Activated naive CD8-positive, alpha-beta T cell treated with anti-CD3 and anti-CD28 coated beads, Interleukin-2, amount 10 ng/mL, durations not matched to agents 7 days and 5 days (primary cell): ENCODE measurements at regions not wholly inside any gene's neighbourhood (a gene's known extent, or its start where the extent isn't known, plus 50 kb on each side); places are given as distances from the start of the nearest gene placed in this dataset.

ENCODE experiments used
- ATAC-seq: fragments of 150-1000 bp; cut with Tn5 transposase; one replicate; pipeline ENCODE4 v1.10.0; 2021; ENCODE audit warnings: low read depth, moderate library complexity
- POLR2A ChIA-PET: fragments of 350-600 bp; sonication (Branson Sonifier 250); formaldehyde crosslinking; loops from one replicate; lab custom pipeline; 2021; ENCODE audit warnings: antibody characterized with exemption; lab: Charles Lee
- DNase-seq: peaks from one replicate; pipeline ENCODE4 v3.0.0; 2021
- H3K27ac Mint-ChIP-seq: one replicate; pipeline ENCODE4 v1.8.0; 2022; ENCODE audit warnings: mild to moderate bottlenecking, mixed read lengths
- H3K27me3 Mint-ChIP-seq: one replicate; pipeline ENCODE4 v1.8.0; 2022; ENCODE audit warnings: mild to moderate bottlenecking, moderate library complexity, mixed read lengths
- H3K36me3 Mint-ChIP-seq: one replicate; pipeline ENCODE4 v1.8.0; 2021; ENCODE audit warnings: mild to moderate bottlenecking, mixed read lengths
- H3K4me1 Mint-ChIP-seq: one replicate; pipeline ENCODE4 v1.8.0; 2021; ENCODE audit warnings: mixed read lengths
- H3K4me3 Mint-ChIP-seq: one replicate; pipeline ENCODE4 v1.8.0; 2022; ENCODE audit warnings: mild to moderate bottlenecking, moderate library complexity, mixed read lengths
- H3K9me3 Mint-ChIP-seq: one replicate; pipeline ENCODE4 v1.8.0; 2021; ENCODE audit warnings: mixed read lengths

DNA sequence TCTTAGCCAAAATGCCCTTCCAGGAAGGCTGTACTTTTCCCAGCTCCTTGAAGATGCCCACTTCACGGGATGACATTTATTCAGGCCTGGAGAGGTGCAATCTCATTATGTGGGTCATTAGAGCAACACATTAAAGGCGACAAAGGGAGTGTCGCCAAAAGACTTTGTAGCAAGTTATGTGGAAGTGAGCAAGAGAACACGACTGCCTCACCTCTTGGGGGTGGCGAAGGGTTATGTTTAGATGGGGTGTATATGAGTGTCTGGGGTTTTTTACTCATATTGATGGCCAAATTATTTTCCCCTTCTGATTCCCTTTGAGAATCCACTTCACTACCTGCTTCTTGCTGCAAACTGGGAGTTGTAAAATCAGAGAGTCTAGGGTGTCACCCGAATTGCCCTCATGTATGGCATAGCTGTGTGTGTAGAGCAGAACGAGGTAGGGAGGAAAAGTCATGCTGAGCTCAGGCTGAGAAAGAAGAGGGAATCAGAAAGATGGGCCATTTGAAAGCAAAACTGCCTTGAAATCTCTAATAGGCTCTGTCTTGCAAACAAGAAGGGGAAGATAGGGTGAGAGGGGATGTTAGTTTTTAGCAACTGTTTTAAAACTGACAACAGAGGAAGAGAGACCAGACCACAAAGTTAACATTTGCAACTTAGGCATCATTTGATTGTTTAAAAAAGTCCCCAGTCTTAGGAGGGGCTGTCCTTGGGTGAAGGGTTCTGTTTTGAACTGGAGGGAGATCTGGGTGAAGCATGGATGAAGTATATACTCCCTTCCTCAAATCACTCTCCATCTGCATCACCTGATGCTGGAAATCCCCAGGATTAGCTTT is 97.1 kb upstream of the IL12B start:
- peaks cover 10% of the 10 kb centered on the region for H3K4me1 Mint-ChIP-seq
- DNase-seq (no peak), ATAC-seq (peak; percentile 45)
- no peaks in the 10 kb centered on the region for H3K36me3 Mint-ChIP-seq
- POLR2A ChIA-PET = no interaction called here
- peaks cover 6% of the 10 kb centered on the region for H3K27me3 Mint-ChIP-seq
- no peak overlapping the region for H3K27ac Mint-ChIP-seq
- no peak overlapping the region for H3K4me3 Mint-ChIP-seq
- peaks cover 12% of the 10 kb centered on the region for H3K9me3 Mint-ChIP-seq

DNA sequence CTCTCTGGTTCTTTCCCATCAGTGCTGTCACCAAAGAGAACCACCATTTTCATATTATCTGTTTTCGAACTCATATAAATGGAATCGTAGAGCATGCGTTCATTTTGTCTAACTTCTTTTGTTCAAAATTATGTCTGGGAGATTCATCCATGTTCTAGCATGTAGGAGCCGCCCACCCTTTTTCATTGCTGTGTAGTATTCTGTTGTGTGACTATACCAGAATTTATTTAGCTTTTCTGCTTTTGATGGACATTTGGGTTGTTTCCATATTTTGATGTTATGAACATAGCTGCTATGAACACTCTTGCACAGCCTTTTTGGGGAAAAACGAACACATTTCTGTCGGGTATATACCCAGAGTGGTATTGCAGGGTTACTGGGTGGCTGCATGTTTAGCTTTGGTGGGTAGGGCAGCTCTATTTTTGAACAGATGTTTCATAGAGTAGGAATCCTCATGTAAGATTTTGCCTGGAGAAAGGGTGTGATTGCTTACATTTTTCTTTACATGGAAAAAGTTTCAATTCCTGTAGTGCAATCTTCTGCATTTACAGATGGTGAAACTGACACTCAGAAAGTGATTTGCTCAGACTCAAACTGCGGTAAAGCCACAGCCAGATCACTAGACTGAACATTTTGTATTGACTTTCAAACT is 100.2 kb upstream of the IL12B start:
- H3K4me3 Mint-ChIP-seq = no peak overlapping the region
- POLR2A ChIA-PET = no interaction called here
- DNase-seq (no peak), ATAC-seq (no peak)
- H3K4me1 Mint-ChIP-seq = peaks cover 10% of the 10 kb centered on the region
- H3K36me3 Mint-ChIP-seq = no peaks in the 10 kb centered on the region
- peaks cover 7% of the 10 kb centered on the region for H3K9me3 Mint-ChIP-seq
- peaks cover 10% of the 10 kb centered on the region for H3K27me3 Mint-ChIP-seq
- H3K27ac Mint-ChIP-seq = peak overlapping the region; percentile 26

DNA sequence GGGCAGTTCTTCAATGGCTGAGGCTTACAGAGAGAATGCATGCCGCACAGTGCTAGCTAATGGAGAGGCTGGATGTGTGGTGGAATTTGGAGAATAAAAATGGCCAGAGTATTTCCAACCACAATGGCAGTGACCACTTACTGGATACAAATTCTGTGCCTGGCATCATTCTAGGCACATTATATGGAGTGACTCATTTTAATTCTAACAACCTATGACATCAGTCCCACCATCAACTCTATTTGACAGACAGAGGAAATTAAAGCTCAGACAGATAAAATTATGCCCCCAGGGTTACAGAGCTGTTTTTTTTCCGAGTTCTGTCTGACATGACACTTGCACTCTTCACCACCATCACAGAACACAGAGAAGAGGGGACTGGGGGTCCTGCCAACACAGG is 105.6 kb upstream of the IL12B start:
- ATAC-seq (no peak), DNase-seq (no peak)
- H3K4me1 Mint-ChIP-seq = peaks cover 6% of the 10 kb centered on the region
- no peaks in the 10 kb centered on the region for H3K36me3 Mint-ChIP-seq
- POLR2A ChIA-PET = no interaction called here
- peaks cover 17% of the 10 kb centered on the region for H3K27me3 Mint-ChIP-seq
- H3K4me3 Mint-ChIP-seq = no peak overlapping the region
- H3K27ac Mint-ChIP-seq = no peak overlapping the region
- H3K9me3 Mint-ChIP-seq = peaks cover 1% of the 10 kb centered on the region

- no peak overlapping the region for H3K4me3 Mint-ChIP-seq
- H3K27me3 Mint-ChIP-seq = peaks cover 17% of the 10 kb centered on the region
- POLR2A ChIA-PET = no interaction called here
- no peaks in the 10 kb centered on the region for H3K36me3 Mint-ChIP-seq
- no peak for DNase-seq
- H3K27ac Mint-ChIP-seq = no peak overlapping the region
- peaks cover 2% of the 10 kb centered on the region for H3K4me1 Mint-ChIP-seq
- peaks cover 1% of the 10 kb centered on the region for H3K9me3 Mint-ChIP-seq
- no peak for ATAC-seq
Observed at GRCh38 chr5:159438092-159438491, 107.8 kb upstream of the IL12B start.

- no peaks in the 10 kb centered on the region for H3K36me3 Mint-ChIP-seq
- H3K27me3 Mint-ChIP-seq = peaks cover 17% of the 10 kb centered on the region
- POLR2A ChIA-PET = no interaction called here
- no peak for ATAC-seq
- H3K4me1 Mint-ChIP-seq = peaks cover 2% of the 10 kb centered on the region
- peaks cover 1% of the 10 kb centered on the region for H3K9me3 Mint-ChIP-seq
- H3K27ac Mint-ChIP-seq = no peak overlapping the region
- DNase-seq = no peak
- no peak overlapping the region for H3K4me3 Mint-ChIP-seq
Observed at GRCh38 chr5:159439002-159439401, 108.7 kb upstream of the IL12B start.

- no peaks in the 10 kb centered on the region for H3K36me3 Mint-ChIP-seq
- peaks cover 19% of the 10 kb centered on the region for H3K27me3 Mint-ChIP-seq
- H3K27ac Mint-ChIP-seq = no peak overlapping the region
- no peak for DNase-seq
- peaks cover 3% of the 10 kb centered on the region for H3K4me1 Mint-ChIP-seq
- H3K9me3 Mint-ChIP-seq = peaks cover 1% of the 10 kb centered on the region
- POLR2A ChIA-PET = no interaction called here
- no peak overlapping the region for H3K4me3 Mint-ChIP-seq
- ATAC-seq = no peak
Observed at GRCh38 chr5:159440235-159440634, 109.9 kb upstream of the IL12B start.

DNA sequence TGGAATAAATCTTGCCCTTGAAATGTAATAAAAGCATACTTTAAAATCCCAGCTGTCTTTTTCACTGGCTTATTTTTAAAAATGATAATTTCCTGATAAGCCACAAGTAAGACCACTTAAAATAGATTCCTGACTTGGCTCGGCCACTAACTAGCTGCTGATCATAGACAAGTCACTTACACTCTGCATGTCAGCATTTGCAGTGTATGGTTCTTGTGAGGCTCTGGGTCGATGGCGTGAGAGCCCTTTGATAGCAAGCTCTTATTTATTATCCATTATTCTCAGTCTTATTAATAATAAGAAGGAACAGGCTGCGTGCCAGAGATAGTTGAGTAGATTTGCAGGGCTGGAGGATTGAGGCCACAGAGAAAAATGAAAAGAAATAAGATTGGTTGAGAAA is 110.7 kb upstream of the IL12B start:
- no peak for DNase-seq
- Mint-ChIP-seq H3K27me3 (peaks cover 22% of the 10 kb centered on the region), H3K4me1 (peaks cover 3% of the 10 kb centered on the region), H3K9me3 (peaks cover 1% of the 10 kb centered on the region), H3K36me3 (no peaks in the 10 kb centered on the region), H3K4me3 (no peak overlapping the region), H3K27ac (no peak overlapping the region)
- POLR2A ChIA-PET = no interaction called here
- ATAC-seq = no peak

DNA sequence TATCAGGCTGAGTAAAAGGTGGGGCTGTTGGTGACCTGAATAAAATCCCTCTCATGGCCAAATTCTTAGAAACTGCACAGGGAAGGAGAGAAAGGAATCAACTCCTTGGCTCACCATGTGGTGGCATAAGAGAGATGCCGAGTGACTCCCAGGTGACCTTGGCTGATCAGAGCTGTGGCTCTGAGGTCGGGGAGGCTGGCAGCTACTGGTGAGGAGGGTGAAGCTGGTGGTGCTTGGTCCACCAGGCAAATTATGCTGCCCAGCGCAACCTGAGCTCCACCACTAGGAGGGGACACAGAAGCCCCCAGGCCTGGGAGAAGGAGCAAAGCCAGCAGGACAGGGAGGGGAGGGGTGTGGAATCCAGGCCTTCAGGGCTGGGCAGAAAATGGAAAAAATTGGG is 111.2 kb upstream of the IL12B start:
- no peak overlapping the region for H3K27ac Mint-ChIP-seq
- H3K4me1 Mint-ChIP-seq = peaks cover 3% of the 10 kb centered on the region
- ATAC-seq = no peak
- peaks cover 1% of the 10 kb centered on the region for H3K9me3 Mint-ChIP-seq
- POLR2A ChIA-PET = no interaction called here
- H3K36me3 Mint-ChIP-seq = no peaks in the 10 kb centered on the region
- H3K27me3 Mint-ChIP-seq = peaks cover 22% of the 10 kb centered on the region
- H3K4me3 Mint-ChIP-seq = no peak overlapping the region
- no peak for DNase-seq

DNA sequence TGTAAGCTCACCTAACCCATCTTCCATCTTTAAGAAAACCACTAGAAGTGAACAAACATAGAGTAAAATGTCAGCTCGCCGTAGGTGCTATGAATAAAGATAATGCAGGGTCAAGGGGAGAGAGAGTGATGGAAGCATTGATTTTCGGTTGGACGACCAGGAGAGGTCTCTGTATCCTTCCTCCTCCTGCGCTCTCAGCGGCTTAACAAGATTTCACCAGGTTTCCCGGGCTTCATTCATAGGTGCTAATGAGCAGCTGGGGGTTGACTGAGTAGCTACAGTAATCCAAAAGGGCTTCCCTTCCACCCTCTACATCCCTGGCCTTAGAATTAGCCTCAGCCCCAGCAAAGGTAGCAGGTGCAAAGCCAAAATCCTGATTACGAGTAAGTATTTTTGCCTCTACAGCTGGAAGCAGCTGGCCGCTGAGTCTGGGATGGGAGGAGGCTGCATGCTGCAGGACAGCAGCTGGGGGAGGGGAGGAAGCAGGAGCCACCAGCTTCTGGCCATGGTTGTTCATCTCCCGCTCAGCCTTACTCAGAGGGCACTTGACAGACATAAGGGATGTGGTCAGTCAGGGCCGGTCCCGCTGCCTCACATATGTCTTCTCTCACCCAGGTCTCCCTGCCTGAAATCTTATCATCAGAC is 112.0 kb upstream of the IL12B start:
- Mint-ChIP-seq H3K4me1 (peaks cover 3% of the 10 kb centered on the region), H3K4me3 (no peak overlapping the region), H3K27me3 (peaks cover 22% of the 10 kb centered on the region), H3K27ac (no peak overlapping the region), H3K36me3 (no peaks in the 10 kb centered on the region), H3K9me3 (peaks cover 1% of the 10 kb centered on the region)
- ATAC-seq = no peak
- no peak for DNase-seq
- POLR2A ChIA-PET = no interaction called here

DNA sequence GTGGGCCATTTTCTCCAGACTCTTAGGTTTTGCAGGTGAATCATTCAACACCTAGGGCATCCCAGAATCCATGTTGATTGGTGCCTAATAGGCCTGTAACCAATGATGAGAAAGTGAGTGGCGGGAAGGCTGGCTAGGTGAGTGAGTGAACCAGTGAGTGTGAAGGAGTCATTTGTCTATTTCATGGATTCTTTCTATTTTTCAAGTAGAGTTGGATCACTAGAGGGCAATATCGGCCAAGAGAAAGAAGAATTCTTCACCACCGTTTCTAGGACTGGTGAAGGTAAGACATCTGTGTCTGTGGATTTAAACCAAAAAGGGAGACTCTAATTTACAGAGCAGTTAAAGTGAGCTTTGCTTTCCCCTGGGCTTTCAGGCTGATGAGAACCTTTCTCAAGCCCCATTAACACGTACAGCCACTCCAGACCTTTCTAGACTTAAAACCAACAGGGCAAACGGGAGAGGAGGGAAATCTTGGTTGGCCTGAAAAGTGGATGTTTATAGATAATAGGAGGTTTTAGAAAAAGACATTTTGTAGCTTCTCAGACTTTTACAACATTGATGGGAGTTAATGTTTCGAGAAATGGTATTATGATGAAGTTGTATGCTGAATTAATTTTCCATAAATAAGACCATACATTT is 114.3 kb upstream of the IL12B start:
- H3K9me3 Mint-ChIP-seq = no peaks in the 10 kb centered on the region
- no peak overlapping the region for H3K27ac Mint-ChIP-seq
- peaks cover 15% of the 10 kb centered on the region for H3K27me3 Mint-ChIP-seq
- peaks cover 2% of the 10 kb centered on the region for H3K4me1 Mint-ChIP-seq
- H3K4me3 Mint-ChIP-seq = no peak overlapping the region
- DNase-seq (no peak), ATAC-seq (peak; percentile 50)
- H3K36me3 Mint-ChIP-seq = no peaks in the 10 kb centered on the region
- POLR2A ChIA-PET = no interaction called here

- H3K27me3 Mint-ChIP-seq = peaks cover 23% of the 10 kb centered on the region
- POLR2A ChIA-PET = interaction anchor here (0.6 kb wide), 1 partner anchor 35 kb away, joined by 3 read pairs; no protein-coding TSS in a partner anchor
- H3K4me1 Mint-ChIP-seq = peaks cover 2% of the 10 kb centered on the region
- no peak overlapping the region for H3K27ac Mint-ChIP-seq
- no peak for ATAC-seq
- H3K36me3 Mint-ChIP-seq = no peaks in the 10 kb centered on the region
- no peak for DNase-seq
- H3K9me3 Mint-ChIP-seq = no peaks in the 10 kb centered on the region
- no peak overlapping the region for H3K4me3 Mint-ChIP-seq
Observed at GRCh38 chr5:159447116-159447515, 116.8 kb upstream of the IL12B start.

DNA sequence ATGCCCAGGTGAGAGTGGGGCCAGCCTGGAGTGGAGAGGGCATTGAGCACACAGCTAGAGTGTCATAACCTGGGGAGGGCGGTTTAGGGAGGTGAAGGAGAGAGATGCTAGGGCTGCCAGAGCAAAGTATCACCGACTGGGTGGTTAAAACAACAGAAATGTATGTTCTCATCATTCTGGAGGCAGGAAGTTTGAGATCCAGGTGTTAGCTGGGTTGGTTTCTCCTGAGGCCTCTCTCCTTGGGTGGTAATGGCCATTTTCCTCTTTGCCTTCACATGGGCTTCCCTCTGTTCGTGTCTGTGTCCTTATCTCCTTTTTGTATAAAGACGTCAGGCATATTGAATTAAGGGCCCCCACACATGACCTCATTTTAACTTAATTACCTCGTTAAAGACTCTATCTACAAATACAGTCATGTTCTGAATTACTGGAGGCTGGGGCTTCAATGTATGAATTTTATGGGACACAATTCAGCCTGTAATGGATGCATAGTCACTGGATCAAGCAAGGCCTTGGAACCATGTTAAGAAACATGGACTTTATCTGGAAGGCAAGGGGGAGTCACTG is 118.6 kb upstream of the IL12B start:
- H3K4me1 Mint-ChIP-seq = peaks cover 2% of the 10 kb centered on the region
- H3K4me3 Mint-ChIP-seq = no peak overlapping the region
- H3K27ac Mint-ChIP-seq = no peak overlapping the region
- no peak for DNase-seq
- H3K27me3 Mint-ChIP-seq = peaks cover 29% of the 10 kb centered on the region
- no peaks in the 10 kb centered on the region for H3K36me3 Mint-ChIP-seq
- POLR2A ChIA-PET = no interaction called here
- H3K9me3 Mint-ChIP-seq = no peaks in the 10 kb centered on the region
- no peak for ATAC-seq

GRCh38 chr5:159449925-159450324 is 119.6 kb upstream of the IL12B start:
- peaks cover 33% of the 10 kb centered on the region for H3K27me3 Mint-ChIP-seq
- peaks cover 3% of the 10 kb centered on the region for H3K9me3 Mint-ChIP-seq
- no peaks in the 10 kb centered on the region for H3K4me1 Mint-ChIP-seq
- POLR2A ChIA-PET = no interaction called here
- DNase-seq (no peak), ATAC-seq (no peak)
- no peak overlapping the region for H3K27ac Mint-ChIP-seq
- H3K4me3 Mint-ChIP-seq = no peak overlapping the region
- no peaks in the 10 kb centered on the region for H3K36me3 Mint-ChIP-seq
